Suprapubic skin (tissue), 4 donors: ENCODE measurements at regions not wholly inside any gene's neighbourhood (a gene's known extent, or its start where the extent isn't known, plus 50 kb on each side); places are given as distances from the start of the nearest gene placed in this dataset.

ENCODE experiments used
- DNase-seq, 2 donors: peaks; one replicate each; pipeline ENCODE4 v3.0.0-alpha.2; 2019; ENCODE audit warnings: low spot score in 2 of 2
- H3K27ac ChIP-seq: fragments of 200-600 bp; sonication (generic); one replicate; pipeline ENCODE4 v1.5.1; 2019
- H3K27me3 ChIP-seq: fragments of 200-600 bp; sonication (generic); one replicate; pipeline ENCODE4 v1.5.1; 2019
- H3K36me3 ChIP-seq: fragments of 200-600 bp; sonication (generic); one replicate; pipeline ENCODE4 v1.5.1; 2019
- H3K4me1 ChIP-seq: fragments of 200-600 bp; sonication (generic); one replicate; pipeline ENCODE4 v1.5.1; 2019
- H3K4me3 ChIP-seq: fragments of 200-600 bp; sonication (generic); one replicate; pipeline ENCODE4 v1.5.1; 2019; ENCODE audit warnings: mild to moderate bottlenecking
- H3K9me3 ChIP-seq: fragments of 200-600 bp; sonication (generic); one replicate; pipeline ENCODE4 v1.5.1; 2019
- EP300 ChIP-seq: sonication (generic); formaldehyde crosslinking; IDR thresholded peaks from one replicate; pipeline ENCODE4 v1.6.1; 2017; ENCODE audit warnings: antibody characterized with exemption
- POLR2A ChIP-seq, 2 donors: fragments of 450-650 bp; IDR thresholded peaks; one replicate each; pipeline ENCODE4 v1.6.1; 2017; ENCODE audit warnings: antibody characterized with exemption in 2 of 2, mild to moderate bottlenecking in 2 of 2, moderate library complexity in 2 of 2
- POLR2AphosphoS5 ChIP-seq, 3 donors: sonication (generic); formaldehyde crosslinking; IDR thresholded peaks; one replicate each; pipeline ENCODE4 v1.6.1; 2017; ENCODE audit warnings: antibody characterized with exemption in 3 of 3
- WGBS: methylation state at CpG from one replicate; pipeline ENCODE4 v1.1.5; 2018; 5-methylcytosine and 5-hydroxymethylcytosine counted together
- TF ChIP-seq, protein P1 (sequence below), 2 donors: fragments of 200-600 bp in 1 of 2; fragments of 450-650 bp in 1 of 2; sonication (generic) in 1 of 2; IDR thresholded peaks; one replicate each; pipeline ENCODE4 v1.5.1; 2016 to 2019; ENCODE audit warnings: antibody characterized with exemption in 2 of 2, mild to moderate bottlenecking in 1 of 2, moderate library complexity in 1 of 2

DNA sequence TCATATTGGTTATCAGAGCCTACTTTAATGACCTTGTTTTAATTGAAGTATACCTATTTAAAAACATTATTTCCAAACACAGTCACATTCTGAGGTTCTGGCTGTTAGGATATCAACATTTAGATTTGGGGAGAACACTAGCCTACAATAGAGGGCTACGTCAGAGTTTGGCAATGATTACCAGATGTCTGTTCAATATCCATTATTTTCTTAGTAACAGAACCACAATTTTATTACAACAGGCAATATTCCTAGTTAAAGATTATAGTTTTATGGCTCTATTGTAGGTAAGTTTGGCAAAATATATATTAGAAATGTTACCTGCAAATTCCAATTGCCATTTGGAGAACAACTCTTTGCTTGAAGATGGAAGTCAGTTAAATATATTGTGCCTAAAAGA lies 1163.1 kb upstream of the MIR17HG start:
- WGBS, result 64% methylated on average over 1 of the region's 1 CpG
- no peak for TF ChIP-seq POLR2A (IDR thresholded peaks at IDR 0.05)
- TF ChIP-seq, protein P1, sequence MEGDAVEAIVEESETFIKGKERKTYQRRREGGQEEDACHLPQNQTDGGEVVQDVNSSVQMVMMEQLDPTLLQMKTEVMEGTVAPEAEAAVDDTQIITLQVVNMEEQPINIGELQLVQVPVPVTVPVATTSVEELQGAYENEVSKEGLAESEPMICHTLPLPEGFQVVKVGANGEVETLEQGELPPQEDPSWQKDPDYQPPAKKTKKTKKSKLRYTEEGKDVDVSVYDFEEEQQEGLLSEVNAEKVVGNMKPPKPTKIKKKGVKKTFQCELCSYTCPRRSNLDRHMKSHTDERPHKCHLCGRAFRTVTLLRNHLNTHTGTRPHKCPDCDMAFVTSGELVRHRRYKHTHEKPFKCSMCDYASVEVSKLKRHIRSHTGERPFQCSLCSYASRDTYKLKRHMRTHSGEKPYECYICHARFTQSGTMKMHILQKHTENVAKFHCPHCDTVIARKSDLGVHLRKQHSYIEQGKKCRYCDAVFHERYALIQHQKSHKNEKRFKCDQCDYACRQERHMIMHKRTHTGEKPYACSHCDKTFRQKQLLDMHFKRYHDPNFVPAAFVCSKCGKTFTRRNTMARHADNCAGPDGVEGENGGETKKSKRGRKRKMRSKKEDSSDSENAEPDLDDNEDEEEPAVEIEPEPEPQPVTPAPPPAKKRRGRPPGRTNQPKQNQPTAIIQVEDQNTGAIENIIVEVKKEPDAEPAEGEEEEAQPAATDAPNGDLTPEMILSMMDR (IDR thresholded peaks at IDR 0.05), result no peak
- TF ChIP-seq EP300, result no peak
- TF ChIP-seq POLR2AphosphoS5 (IDR thresholded peaks at IDR 0.05), result no peak
- H3K4me1 ChIP-seq, result no peaks in the 10 kb centered on the region
- H3K27me3 ChIP-seq, result no peaks in the 10 kb centered on the region
- H3K27ac ChIP-seq, result no peak overlapping the region
- no peak overlapping the region for H3K4me3 ChIP-seq
- H3K9me3 ChIP-seq, result no peaks in the 10 kb centered on the region
- DNase-seq, result no peak
- H3K36me3 ChIP-seq, result no peaks in the 10 kb centered on the region

DNA sequence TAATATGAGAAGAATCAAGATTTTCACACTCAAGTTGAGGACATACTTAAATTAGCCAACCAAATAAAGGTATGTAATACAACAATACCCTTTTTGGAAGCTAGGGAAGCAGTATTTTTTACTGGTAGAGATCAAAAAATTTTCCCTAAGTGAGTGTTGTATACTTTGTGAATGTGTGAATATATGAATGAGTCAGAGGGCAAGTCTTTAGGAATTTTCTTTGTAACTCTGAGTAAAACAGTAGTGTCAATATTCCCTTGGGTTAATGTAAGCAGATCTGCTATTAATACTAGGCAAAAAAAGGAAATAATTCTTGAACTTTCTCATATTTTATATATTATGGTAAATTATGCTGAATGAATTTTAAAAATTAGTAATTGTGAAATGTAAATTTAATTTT lies 1161.8 kb upstream of the MIR17HG start:
- no peak overlapping the region for H3K4me3 ChIP-seq
- no peak for DNase-seq
- H3K9me3 ChIP-seq, result no peaks in the 10 kb centered on the region
- H3K27ac ChIP-seq, result no peak overlapping the region
- H3K4me1 ChIP-seq, result no peaks in the 10 kb centered on the region
- no peaks in the 10 kb centered on the region for H3K27me3 ChIP-seq
- H3K36me3 ChIP-seq, result no peaks in the 10 kb centered on the region
- TF ChIP-seq POLR2AphosphoS5 (IDR thresholded peaks at IDR 0.05), result no peak

DNA sequence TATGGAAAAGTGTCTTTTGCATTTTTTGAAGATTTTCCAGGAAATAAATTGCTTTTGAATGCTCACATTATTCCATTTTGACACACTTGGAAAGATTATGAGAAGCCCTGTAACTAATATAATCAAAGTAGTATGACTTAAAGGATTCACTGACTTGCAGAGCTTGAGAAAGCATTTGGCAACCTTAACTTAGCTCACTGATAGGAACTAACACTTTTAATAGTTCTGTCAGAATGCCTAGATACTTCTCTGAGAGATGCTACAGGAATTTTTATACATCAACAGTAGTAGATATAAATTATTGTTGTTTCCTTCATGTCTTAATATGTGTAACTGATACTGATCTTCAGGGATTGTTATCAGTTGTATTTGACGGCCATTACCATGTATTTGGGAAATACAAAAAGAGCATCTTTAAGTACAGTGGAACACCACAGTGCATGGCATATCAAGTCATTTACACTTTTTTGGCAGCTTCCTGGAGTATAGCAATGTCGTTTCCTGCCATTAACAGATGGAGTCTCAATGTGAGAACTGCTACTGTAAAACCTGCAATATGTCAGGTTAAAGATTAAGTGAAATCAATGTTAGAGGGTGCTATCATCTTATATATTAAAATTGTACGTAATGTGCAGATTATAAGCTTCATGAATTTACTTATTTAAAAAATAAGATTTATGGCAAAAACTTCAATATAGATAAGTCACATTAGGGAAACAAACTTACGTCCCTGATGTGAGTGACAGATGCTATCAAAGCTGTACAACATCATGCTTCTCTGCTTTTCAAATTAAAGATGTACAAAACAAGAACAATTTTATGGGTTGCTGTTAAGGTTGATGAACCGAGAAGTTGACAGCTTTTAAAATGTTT lies 1159.8 kb upstream of the MIR17HG start:
- 64% methylated on average over 5 of the region's 5 CpGs for WGBS
- H3K4me1 ChIP-seq, result no peaks in the 10 kb centered on the region
- DNase-seq, result no peak
- no peaks in the 10 kb centered on the region for H3K36me3 ChIP-seq
- TF ChIP-seq, protein P1 (IDR thresholded peaks at IDR 0.05), result no peak
- TF ChIP-seq EP300 (no peak), POLR2AphosphoS5 (IDR thresholded peaks at IDR 0.05) (no peak), POLR2A (IDR thresholded peaks at IDR 0.05) (no peak)
- no peaks in the 10 kb centered on the region for H3K9me3 ChIP-seq
- H3K4me3 ChIP-seq, result no peak overlapping the region
- no peak overlapping the region for H3K27ac ChIP-seq
- H3K27me3 ChIP-seq, result no peaks in the 10 kb centered on the region

DNA sequence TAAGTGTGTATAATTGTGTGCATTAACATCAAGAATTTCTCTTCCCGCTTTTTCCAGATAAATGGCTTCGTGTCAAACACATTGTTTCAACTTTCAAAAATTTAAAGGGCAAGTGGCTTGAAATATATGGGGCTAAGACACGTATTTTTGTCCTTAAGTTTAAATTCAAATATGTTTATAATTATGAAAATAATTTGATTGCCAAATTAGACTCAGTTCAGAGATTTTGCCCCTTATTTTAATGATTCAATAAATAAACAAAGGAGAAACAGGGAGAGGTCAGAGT lies 1159.2 kb upstream of the MIR17HG start:
- WGBS, result 68% methylated on average over 3 of the region's 3 CpGs
- Histone ChIP-seq H3K27me3 (no peaks in the 10 kb centered on the region), H3K9me3 (no peaks in the 10 kb centered on the region), H3K36me3 (no peaks in the 10 kb centered on the region), H3K27ac (no peak overlapping the region), H3K4me3 (no peak overlapping the region), H3K4me1 (no peaks in the 10 kb centered on the region)
- TF ChIP-seq POLR2AphosphoS5 (IDR thresholded peaks at IDR 0.05), result no peak
- TF ChIP-seq EP300, result no peak
- TF ChIP-seq, protein P1 (IDR thresholded peaks at IDR 0.05), result no peak
- TF ChIP-seq POLR2A (IDR thresholded peaks at IDR 0.05), result no peak
- no peak for DNase-seq

DNA sequence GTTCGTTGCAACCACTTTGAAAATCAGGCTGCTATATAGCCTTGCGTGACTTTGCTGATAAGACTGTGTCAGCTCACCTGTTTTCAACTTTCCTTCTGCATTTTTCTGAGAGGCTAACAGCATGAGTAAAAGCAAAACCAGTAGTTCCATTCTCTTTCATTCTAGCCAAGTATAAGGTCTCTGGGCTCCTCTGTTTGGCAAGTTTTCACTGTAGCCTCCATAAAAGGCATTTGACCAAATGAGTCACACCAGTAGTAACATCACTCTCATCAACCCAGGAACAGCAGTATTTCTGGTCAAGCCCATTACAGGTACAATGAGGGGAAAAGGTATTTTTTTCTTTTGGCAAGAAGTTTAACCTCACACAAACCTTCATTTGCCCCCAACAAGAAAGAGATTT lies 1149.8 kb upstream of the MIR17HG start:
- H3K4me1 ChIP-seq, result no peaks in the 10 kb centered on the region
- no peak for TF ChIP-seq EP300
- no peak overlapping the region for H3K4me3 ChIP-seq
- no peak overlapping the region for H3K27ac ChIP-seq
- H3K27me3 ChIP-seq, result no peaks in the 10 kb centered on the region
- H3K36me3 ChIP-seq, result no peaks in the 10 kb centered on the region
- no peak for DNase-seq
- WGBS, result 71% methylated on average over 2 of the region's 2 CpGs
- no peaks in the 10 kb centered on the region for H3K9me3 ChIP-seq

DNA sequence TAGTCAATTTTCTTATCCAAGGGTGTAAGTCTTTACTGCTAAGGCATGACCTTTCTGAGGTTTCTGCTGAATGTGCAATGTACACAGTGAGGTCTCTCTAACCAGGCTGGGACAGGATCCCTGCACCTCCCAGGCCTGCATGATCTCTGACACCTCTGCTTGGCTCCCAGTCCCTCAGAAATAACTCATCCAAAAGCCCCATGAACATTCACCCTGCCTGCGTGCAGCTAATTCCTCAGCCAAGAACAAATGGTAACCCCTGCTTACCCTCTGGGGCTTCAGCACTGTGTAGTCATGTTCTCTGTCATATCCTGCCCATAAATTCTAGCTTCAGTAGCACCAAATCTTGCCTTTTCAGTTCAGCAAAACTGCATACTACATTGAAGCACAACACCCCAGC lies 1146.3 kb upstream of the MIR17HG start:
- H3K4me3 ChIP-seq, result no peak overlapping the region
- H3K36me3 ChIP-seq, result no peaks in the 10 kb centered on the region
- H3K27ac ChIP-seq, result no peak overlapping the region
- DNase-seq, result no peak
- TF ChIP-seq, protein P1 (IDR thresholded peaks at IDR 0.05), result no peak
- TF ChIP-seq POLR2A (IDR thresholded peaks at IDR 0.05) (no peak), POLR2AphosphoS5 (IDR thresholded peaks at IDR 0.05) (no peak), EP300 (no peak)
- WGBS, result 25% methylated on average over 1 of the region's 1 CpG
- H3K27me3 ChIP-seq, result no peaks in the 10 kb centered on the region
- no peaks in the 10 kb centered on the region for H3K9me3 ChIP-seq
- H3K4me1 ChIP-seq, result no peaks in the 10 kb centered on the region
